ENCODE measurements at regions not wholly inside any gene's neighbourhood (a gene's known extent, or its start where the extent isn't known, plus 50 kb on each side); places are given as distances from the start of the nearest gene placed in this dataset.

GRCh38 chr21:18023157-18023556 lies 204.0 kb upstream of the C21orf91 start:
- Histone ChIP-seq H3K27ac (ENCODE audit: low read depth, low read length) (no peak overlapping the region), H3K4me1 (ENCODE audit: control insufficient read depth, low read length) (no peaks in the 10 kb centered on the region), H3K79me2 (ENCODE audit: control insufficient read depth, low read length) (no peaks in the 10 kb centered on the region), H3K9me3 (ENCODE audit: control insufficient read depth, insufficient read depth, low read length) (no peaks in the 10 kb centered on the region), H4K20me1 (ENCODE audit: control insufficient read depth, insufficient read depth, low read depth, low read length) (no peaks in the 10 kb centered on the region), H3F3A (ENCODE audit: control insufficient read depth, insufficient read depth) (no peaks in the 10 kb centered on the region), H3K4me2 (ENCODE audit: low read length) (no peak overlapping the region), H3K36me3 (ENCODE audit: control insufficient read depth, low read length) (no peaks in the 10 kb centered on the region), H3K9me2 (replicated peaks; ENCODE audit: control insufficient read depth, low read length) (no peaks in the 10 kb centered on the region), H3K27me3 (ENCODE audit: control insufficient read depth, low read length) (no peaks in the 10 kb centered on the region), H3K4me3 (ENCODE audit: low read length) (no peak overlapping the region)
- TF ChIP-seq CTCF (IDR thresholded peaks at IDR 0.05; ENCODE audit: low read depth, low read length, poor library complexity, severe bottlenecking) (no peak), EZH2phosphoT487 (IDR thresholded peaks at IDR 0.05; ENCODE audit: borderline replicate concordance, low read length) (no peak)

- Histone ChIP-seq H3K4me1 (ENCODE audit: control insufficient read depth, low read length) (no peaks in the 10 kb centered on the region), H3K9me3 (ENCODE audit: control insufficient read depth, insufficient read depth, low read length) (no peaks in the 10 kb centered on the region), H3K27me3 (ENCODE audit: control insufficient read depth, low read length) (no peaks in the 10 kb centered on the region), H3F3A (ENCODE audit: control insufficient read depth, insufficient read depth) (no peaks in the 10 kb centered on the region), H3K4me2 (ENCODE audit: low read length) (no peak overlapping the region), H4K20me1 (ENCODE audit: control insufficient read depth, insufficient read depth, low read depth, low read length) (no peaks in the 10 kb centered on the region), H3K27ac (ENCODE audit: low read depth, low read length) (no peak overlapping the region), H3K79me2 (ENCODE audit: control insufficient read depth, low read length) (no peaks in the 10 kb centered on the region), H3K4me3 (ENCODE audit: low read length) (no peak overlapping the region), H3K9me2 (replicated peaks; ENCODE audit: control insufficient read depth, low read length) (no peaks in the 10 kb centered on the region), H3K36me3 (ENCODE audit: control insufficient read depth, low read length) (no peaks in the 10 kb centered on the region)
- TF ChIP-seq CTCF (IDR thresholded peaks at IDR 0.05; ENCODE audit: low read depth, low read length, poor library complexity, severe bottlenecking) (no peak), EZH2phosphoT487 (IDR thresholded peaks at IDR 0.05; ENCODE audit: borderline replicate concordance, low read length) (no peak)
Measured at GRCh38 chr21:18007121-18007520, 188.0 kb upstream of the C21orf91 start.

GRCh38 chr21:18006691-18007090 lies 187.5 kb upstream of the C21orf91 start:
- Histone ChIP-seq H3K27me3 (ENCODE audit: control insufficient read depth, low read length) (no peaks in the 10 kb centered on the region), H3K36me3 (ENCODE audit: control insufficient read depth, low read length) (no peaks in the 10 kb centered on the region), H3F3A (ENCODE audit: control insufficient read depth, insufficient read depth) (no peaks in the 10 kb centered on the region), H3K9me2 (replicated peaks; ENCODE audit: control insufficient read depth, low read length) (no peaks in the 10 kb centered on the region), H3K79me2 (ENCODE audit: control insufficient read depth, low read length) (no peaks in the 10 kb centered on the region), H4K20me1 (ENCODE audit: control insufficient read depth, insufficient read depth, low read depth, low read length) (no peaks in the 10 kb centered on the region), H3K4me3 (ENCODE audit: low read length) (no peak overlapping the region), H3K4me1 (ENCODE audit: control insufficient read depth, low read length) (no peaks in the 10 kb centered on the region), H3K9me3 (ENCODE audit: control insufficient read depth, insufficient read depth, low read length) (no peaks in the 10 kb centered on the region), H3K27ac (ENCODE audit: low read depth, low read length) (no peak overlapping the region), H3K4me2 (ENCODE audit: low read length) (no peak overlapping the region)
- no peak for TF ChIP-seq CTCF (IDR thresholded peaks at IDR 0.05; ENCODE audit: low read depth, low read length, poor library complexity, severe bottlenecking)
- TF ChIP-seq EZH2phosphoT487 (IDR thresholded peaks at IDR 0.05; ENCODE audit: borderline replicate concordance, low read length): no peak

- Histone ChIP-seq H3K9me3 (ENCODE audit: control insufficient read depth, insufficient read depth, low read length) (no peaks in the 10 kb centered on the region; the same call in 1 of the 2 replicates), H3K9me2 (replicated peaks; ENCODE audit: control insufficient read depth, low read length) (no peaks in the 10 kb centered on the region), H3K27me3 (ENCODE audit: control insufficient read depth, low read length) (no peaks in the 10 kb centered on the region), H3K27ac (ENCODE audit: low read depth, low read length) (no peak overlapping the region), H4K20me1 (ENCODE audit: control insufficient read depth, insufficient read depth, low read depth, low read length) (no peaks in the 10 kb centered on the region), H3F3A (ENCODE audit: control insufficient read depth, insufficient read depth) (no peaks in the 10 kb centered on the region), H3K4me1 (ENCODE audit: control insufficient read depth, low read length) (no peaks in the 10 kb centered on the region), H3K4me3 (ENCODE audit: low read length) (no peak overlapping the region), H3K79me2 (ENCODE audit: control insufficient read depth, low read length) (no peaks in the 10 kb centered on the region), H3K36me3 (ENCODE audit: control insufficient read depth, low read length) (no peaks in the 10 kb centered on the region), H3K4me2 (ENCODE audit: low read length) (no peak overlapping the region)
- no peak for TF ChIP-seq EZH2phosphoT487 (IDR thresholded peaks at IDR 0.05; ENCODE audit: borderline replicate concordance, low read length)
- TF ChIP-seq CTCF (IDR thresholded peaks at IDR 0.05; ENCODE audit: low read depth, low read length, poor library complexity, severe bottlenecking): no peak
Measured at GRCh38 chr21:18002393-18002792, 183.2 kb upstream of the C21orf91 start.

Measured in DOHH2 (cell line).